Stimulated activated CD4-positive, alpha-beta T cell treated with anti-CD3 and anti-CD28 coated beads, Interleukin-4, amount 100 ng/mL, for 48 hours (primary cell): ENCODE measurements at regions not wholly inside any gene's neighbourhood (a gene's known extent, or its start where the extent isn't known, plus 50 kb on each side); places are given as distances from the start of the nearest gene placed in this dataset.

Experiments
- DNase-seq, 2 donors: peaks; one replicate each; pipeline ENCODE4 v3.0.0-alpha.2; 2020; ENCODE audit warnings: low read depth in 2 of 2

- no peak for DNase-seq
These were observed 84.7 kb downstream of the MRPL46 start for GRCh38 chr15:88382482-88382983.

GRCh38 chr15:88378188-88378637 lies 89.0 kb downstream of the MRPL46 start:
- DNase-seq, result no peak

GRCh38 chr15:88377509-88377908 lies 89.7 kb downstream of the MRPL46 start:
- no peak for DNase-seq

GRCh38 chr15:88376574-88377174 lies 90.5 kb downstream of the MRPL46 start:
- no peak for DNase-seq

GRCh38 chr15:88375234-88375927 lies 91.8 kb downstream of the MRPL46 start:
- DNase-seq, result no peak

GRCh38 chr15:88365124-88365523 lies 102.1 kb downstream of the MRPL46 start:
- DNase-seq, result no peak

GRCh38 chr15:88348579-88349230 lies 92.2 kb upstream of the NTRK3 start:
- DNase-seq, result no peak

GRCh38 chr15:88345962-88346361 lies 89.4 kb upstream of the NTRK3 start:
- no peak for DNase-seq

- no peak for DNase-seq
These were observed 88.2 kb upstream of the NTRK3 start for GRCh38 chr15:88344786-88345185.

- DNase-seq, result no peak
These were observed 86.1 kb upstream of the NTRK3 start for GRCh38 chr15:88342666-88343065.

GRCh38 chr15:88341653-88342052 lies 85.1 kb upstream of the NTRK3 start:
- DNase-seq, result no peak

- DNase-seq, result no peak
These were observed 84.5 kb upstream of the NTRK3 start for GRCh38 chr15:88341006-88341405.

- no peak for DNase-seq
These were observed 81.5 kb upstream of the NTRK3 start for GRCh38 chr15:88337993-88338392.

GRCh38 chr15:88335074-88335473 lies 78.5 kb upstream of the NTRK3 start:
- DNase-seq, result no peak

- no peak for DNase-seq
These were observed 77.9 kb upstream of the NTRK3 start for GRCh38 chr15:88334436-88334835.

GRCh38 chr15:88331291-88331690 lies 74.8 kb upstream of the NTRK3 start:
- peak; percentile 34 to 63 for DNase-seq

- no peak for DNase-seq
These were observed 70.4 kb upstream of the NTRK3 start for GRCh38 chr15:88326924-88327323.

GRCh38 chr15:88324741-88325065 lies 68.2 kb upstream of the NTRK3 start:
- no peak for DNase-seq

- DNase-seq, result no peak
These were observed 67.6 kb upstream of the NTRK3 start for GRCh38 chr15:88323976-88324740.

GRCh38 chr15:88323468-88323867 lies 66.9 kb upstream of the NTRK3 start:
- no peak for DNase-seq

- no peak for DNase-seq
These were observed 65.9 kb upstream of the NTRK3 start for GRCh38 chr15:88322461-88322860.

- DNase-seq, result no peak
These were observed 64.7 kb upstream of the NTRK3 start for GRCh38 chr15:88321271-88321670.
